Small intestine (tissue), 7 donors: ENCODE measurements at regions not wholly inside any gene's neighbourhood (a gene's known extent, or its start where the extent isn't known, plus 50 kb on each side); places are given as distances from the start of the nearest gene placed in this dataset.

Source experiments
- DNase-seq, 2 donors: peaks; one replicate each; pipeline versions ENCODE4 v3.0.0 to v3.0.0-alpha.2; 2013
- FAIRE-seq: peaks from 2 replicates; lab custom pipeline; 2012; peaks lifted over from hg19 to GRCh38; lab: Jason Lieb, UNC
- H3K27ac ChIP-seq, 3 donors: one replicate each; pipeline ENCODE4 v1.5.1; 2013; ENCODE audit warnings: low read length in 2 of 3, mild to moderate bottlenecking in 2 of 3, control low read depth in 1 of 3, inconsistent platforms in 1 of 3, low read depth in 1 of 3, moderate library complexity in 1 of 3
- H3K27me3 ChIP-seq, 3 donors: one replicate each; pipeline ENCODE4 v1.6.1; 2013; ENCODE audit warnings: low read length in 3 of 3, inconsistent platforms in 1 of 3; ENCODE audit not compliant: control insufficient read depth in 3 of 3, insufficient read depth in 3 of 3
- H3K36me3 ChIP-seq, 3 donors: one replicate each; pipeline ENCODE4 v1.6.1; 2013; ENCODE audit warnings: low read length in 3 of 3, inconsistent platforms in 1 of 3, low read depth in 1 of 3, mild to moderate bottlenecking in 1 of 3, moderate library complexity in 1 of 3; ENCODE audit not compliant: control insufficient read depth in 3 of 3, insufficient read depth in 2 of 3
- H3K4me1 ChIP-seq, 3 donors: one replicate each; pipeline ENCODE4 v1.6.1; 2013; ENCODE audit warnings: low read length in 2 of 3, inconsistent platforms in 1 of 3, low read depth in 1 of 3, mild to moderate bottlenecking in 1 of 3, moderate library complexity in 1 of 3; ENCODE audit not compliant: control insufficient read depth in 3 of 3, insufficient read depth in 2 of 3
- H3K4me3 ChIP-seq, 3 donors: one replicate each; pipeline ENCODE4 v1.5.1; 2013; ENCODE audit warnings: low read length in 3 of 3, control low read depth in 1 of 3, inconsistent platforms in 1 of 3, low read depth in 1 of 3, mild to moderate bottlenecking in 1 of 3, moderate library complexity in 1 of 3
- H3K9me3 ChIP-seq, 2 donors: one replicate each; pipeline ENCODE4 v1.6.1; 2013; ENCODE audit warnings: low read depth in 1 of 2, low read length in 1 of 2; ENCODE audit not compliant: control insufficient read depth in 2 of 2, insufficient read depth in 1 of 2
- WGBS, 3 donors: extraction: QIAGEN DNeasy Blood & Tissue Kit; methylation state at CpG; one replicate each; pipeline ENCODE4 v1.1.7; 2013; 5-methylcytosine and 5-hydroxymethylcytosine counted together
- donor health status: healthy with polysubstance abuse.
- donor health status: control.
- donor health status: control.
- donor health status: Bipolar disorder and iron deficiency.
- donor health status: healthy.

- FAIRE-seq, result no peak
Observed at GRCh38 chr5:18496041-18496440, 861.8 kb downstream of the TAF11L14 start.

GRCh38 chr5:18497089-18497488 is 862.8 kb downstream of the TAF11L14 start:
- Histone ChIP-seq H3K4me3 (no peak overlapping the region), H3K27ac (no peak overlapping the region), H3K4me1 (no peaks in the 10 kb centered on the region), H3K27me3 (no peaks in the 10 kb centered on the region), H3K9me3 (peaks cover 2 to 5% of the 10 kb centered on the region in 2 donors), H3K36me3 (no peaks in the 10 kb centered on the region)
- 64 to 74% (median 66%) methylated on average over 2 of the region's 2 CpGs for WGBS, 3 donors
- FAIRE-seq (no peak), DNase-seq (no peak)

More at GRCh38 chr5:18496041-18496440, 861.8 kb downstream of the TAF11L14 start:
- Histone ChIP-seq H3K36me3 (no peaks in the 10 kb centered on the region), H3K4me1 (no peaks in the 10 kb centered on the region), H3K4me3 (no peak overlapping the region), H3K27ac (no peak overlapping the region), H3K9me3 (peaks cover 2 to 5% of the 10 kb centered on the region in 2 donors), H3K27me3 (no peaks in the 10 kb centered on the region)
- DNase-seq, result no peak

GRCh38 chr5:18503797-18504328 is 869.6 kb downstream of the TAF11L14 start:
- Histone ChIP-seq H3K36me3 (no peaks in the 10 kb centered on the region), H3K9me3 (no peaks in the 10 kb centered on the region), H3K27ac (no peak overlapping the region), H3K27me3 (no peaks in the 10 kb centered on the region), H3K4me3 (no peak overlapping the region), H3K4me1 (no peaks in the 10 kb centered on the region)
- WGBS, 3 donors, result 84 to 89% (median 85%) methylated on average over 4 of the region's 4 CpGs
- FAIRE-seq (no peak), DNase-seq (no peak)

- H3K4me3 ChIP-seq, result no peak overlapping the region
- no peaks in the 10 kb centered on the region for H3K27me3 ChIP-seq
- no peaks in the 10 kb centered on the region for H3K36me3 ChIP-seq
- FAIRE-seq (no peak), DNase-seq (no peak)
- no peaks in the 10 kb centered on the region for H3K9me3 ChIP-seq
- H3K4me1 ChIP-seq, result no peaks in the 10 kb centered on the region
- 80 to 86% (median 84%) methylated on average over 1 of the region's 1 CpG for WGBS, 3 donors
- no peak overlapping the region for H3K27ac ChIP-seq
Observed at GRCh38 chr5:18507114-18507513, 872.9 kb downstream of the TAF11L14 start.

GRCh38 chr5:18517641-18518380 is 883.6 kb downstream of the TAF11L14 start:
- Histone ChIP-seq H3K27ac (no peak overlapping the region), H3K4me3 (no peak overlapping the region), H3K4me1 (no peaks in the 10 kb centered on the region), H3K27me3 (no peaks in the 10 kb centered on the region), H3K9me3 (no peaks in the 10 kb centered on the region), H3K36me3 (no peaks in the 10 kb centered on the region)
- 88 to 93% (median 92%) methylated on average over 6 of the region's 6 CpGs for WGBS, 3 donors
- DNase-seq, result no peak
- no peak for FAIRE-seq

GRCh38 chr5:18523380-18523779 is 889.1 kb downstream of the TAF11L14 start:
- 79 to 90% (median 81%) methylated on average over 2 of the region's 2 CpGs for WGBS, 3 donors
- Histone ChIP-seq H3K4me1 (no peaks in the 10 kb centered on the region), H3K36me3 (no peaks in the 10 kb centered on the region), H3K27me3 (no peaks in the 10 kb centered on the region), H3K27ac (no peak overlapping the region), H3K9me3 (no peaks in the 10 kb centered on the region), H3K4me3 (no peak overlapping the region)
- FAIRE-seq (no peak), DNase-seq (no peak)

- Histone ChIP-seq H3K4me1 (no peaks in the 10 kb centered on the region), H3K27me3 (no peaks in the 10 kb centered on the region), H3K9me3 (no peaks in the 10 kb centered on the region), H3K27ac (no peak overlapping the region), H3K4me3 (no peak overlapping the region), H3K36me3 (no peaks in the 10 kb centered on the region)
- FAIRE-seq, result no peak
- no peak for DNase-seq
- WGBS, 3 donors, result 57 to 71% (median 58%) methylated on average over 3 of the region's 3 CpGs
Observed at GRCh38 chr5:18526792-18527405, 892.6 kb downstream of the TAF11L14 start.

GRCh38 chr5:18533137-18533536 is 898.9 kb downstream of the TAF11L14 start:
- no peak for DNase-seq
- peaks cover 0 to 7% of the 10 kb centered on the region in 2 donors for H3K9me3 ChIP-seq
- H3K4me3 ChIP-seq, result no peak overlapping the region
- no peak for FAIRE-seq
- no peaks in the 10 kb centered on the region for H3K36me3 ChIP-seq
- no peaks in the 10 kb centered on the region for H3K4me1 ChIP-seq
- H3K27ac ChIP-seq, result no peak overlapping the region
- H3K27me3 ChIP-seq, result no peaks in the 10 kb centered on the region
- 68 to 76% (median 70%) methylated on average over 7 of the region's 7 CpGs for WGBS, 3 donors
